ENCODE measurements at regions not wholly inside any gene's neighbourhood (a gene's known extent, or its start where the extent isn't known, plus 50 kb on each side); places are given as distances from the start of the nearest gene placed in this dataset.

GRCh38 chr4:96593422-96593821, 753.5 kb downstream of the PDHA2 start:
- no TSS peak for BruUV-seq (replicated peaks)
- no peaks in the 10 kb centered on the region for H4K20me1 ChIP-seq (replicated peaks; ENCODE audit: control insufficient read depth, extremely low read depth, insufficient read depth, low read length)
- peaks cover 0 to 2% of the 10 kb centered on the region in 2 experiments for H3K27me3 ChIP-seq (ENCODE audit: control insufficient read depth in 2 of 2, insufficient read depth in 2 of 2, low read length in 2 of 2)
- no peak overlapping the region for H3K4me2 ChIP-seq (ENCODE audit: insufficient read depth, low read length)
- DNase-seq (ENCODE audit: low read depth, low spot score) (peak; percentile 39), FAIRE-seq (no peak)
- H3K4me1 ChIP-seq (ENCODE audit: control insufficient read depth, extremely low read depth, insufficient read depth, low read length) = no peaks in the 10 kb centered on the region
- H3K9ac ChIP-seq (replicated peaks; ENCODE audit: extremely low read depth, insufficient read depth, low read length) = no peak overlapping the region
- no peaks in the 10 kb centered on the region for H3K79me2 ChIP-seq (ENCODE audit: control insufficient read depth, insufficient read depth, low read length)
- ChIA-PET CTCF (interaction anchor here (0.5 kb wide), 1 partner anchor 1437 kb away, joined by 3 read pairs; no protein-coding TSS in a partner anchor), POLR2A (no interaction called here)
- intact Hi-C loops (cut with micrococcal nuclease) = no loop called here
- no peak overlapping the region for H3K27ac ChIP-seq (ENCODE audit: insufficient read depth, low read depth, low read length)
- no peak overlapping the region for H3K4me3 ChIP-seq (replicated peaks in 1 of 3; ENCODE audit: insufficient read depth in 1 of 3, low read depth in 1 of 3, low read length in 3 of 3)
- dilution Hi-C loops (cut with MboI; ENCODE audit: extremely low pct_ligation_motif_present, low sequenced_read_pairs) = no loop called here
- no peaks in the 10 kb centered on the region for H3K9me3 ChIP-seq (replicated peaks; ENCODE audit: control insufficient read depth, insufficient read depth, low read length)
- no peak overlapping the region for H2AFZ ChIP-seq (ENCODE audit: low read depth, low read length)
- TF ChIP-seq MYC (IDR thresholded peaks at IDR 0.05; ENCODE audit: low read depth, low read length) (no peak), JUN (IDR thresholded peaks at IDR 0.05; ENCODE audit: borderline replicate concordance, insufficient read depth, insufficient read length, low read depth) (no peak), POLR2A (IDR thresholded peaks at IDR 0.05; ENCODE audit: low read depth, low read length) (no peak), EZH2 (IDR thresholded peaks at IDR 0.05; ENCODE audit: borderline replicate concordance, low read depth, low read length, severe bottlenecking) (no peak), GATA2 (IDR thresholded peaks at IDR 0.05; ENCODE audit: insufficient read depth, insufficient read length, low read depth, low read length) (no peak)
- no peaks in the 10 kb centered on the region for H3K9me1 ChIP-seq (replicated peaks; ENCODE audit: control insufficient read depth, extremely low read depth, insufficient read depth, low read length)
- no peaks in the 10 kb centered on the region for H3K36me3 ChIP-seq (ENCODE audit: control insufficient read depth in 2 of 2, extremely low read depth in 1 of 2, insufficient read depth in 2 of 2, low read length in 2 of 2)

- BruUV-seq (replicated peaks) = no TSS peak
- H3K4me1 ChIP-seq (ENCODE audit: control insufficient read depth, extremely low read depth, insufficient read depth, low read length) = no peaks in the 10 kb centered on the region
- no peaks in the 10 kb centered on the region for H3K9me3 ChIP-seq (replicated peaks; ENCODE audit: control insufficient read depth, insufficient read depth, low read length)
- no peak overlapping the region for H3K4me2 ChIP-seq (ENCODE audit: insufficient read depth, low read length)
- CTCF ChIA-PET = interaction anchor here (0.7 to 1.0 kb wide), 2 partner anchors 14 to 1123 kb away, joined by 3 read pairs; no protein-coding TSS in a partner anchor
- H3K36me3 ChIP-seq (ENCODE audit: control insufficient read depth in 2 of 2, extremely low read depth in 1 of 2, insufficient read depth in 2 of 2, low read length in 2 of 2) = no peaks in the 10 kb centered on the region
- H3K27ac ChIP-seq (ENCODE audit: insufficient read depth, low read depth, low read length) = no peak overlapping the region
- H3K9ac ChIP-seq (replicated peaks; ENCODE audit: extremely low read depth, insufficient read depth, low read length) = no peak overlapping the region
- no peak for FAIRE-seq
- H3K27me3 ChIP-seq (ENCODE audit: control insufficient read depth in 2 of 2, insufficient read depth in 2 of 2, low read length in 2 of 2) = no peaks in the 10 kb centered on the region
- no peaks in the 10 kb centered on the region for H3K79me2 ChIP-seq (ENCODE audit: control insufficient read depth, insufficient read depth, low read length)
- intact Hi-C loops (cut with micrococcal nuclease) (loop anchor here (5.0 kb wide), 1 partner anchor 1861 kb away; no protein-coding TSS in a partner anchor), dilution Hi-C loops (cut with MboI; ENCODE audit: extremely low pct_ligation_motif_present, low sequenced_read_pairs) (no loop called here)
- H3K4me3 ChIP-seq (replicated peaks in 1 of 3; ENCODE audit: insufficient read depth in 1 of 3, low read depth in 1 of 3, low read length in 3 of 3) = no peak overlapping the region
- POLR2A ChIA-PET = no interaction called here
- H2AFZ ChIP-seq (ENCODE audit: low read depth, low read length) = no peak overlapping the region
- no peak for DNase-seq (ENCODE audit: low read depth, low spot score)
- H3K9me1 ChIP-seq (replicated peaks; ENCODE audit: control insufficient read depth, extremely low read depth, insufficient read depth, low read length) = no peaks in the 10 kb centered on the region
- TF ChIP-seq EZH2 (IDR thresholded peaks at IDR 0.05; ENCODE audit: borderline replicate concordance, low read depth, low read length, severe bottlenecking) = no peak
- no peak for TF ChIP-seq MAX (IDR thresholded peaks at IDR 0.05; ENCODE audit: insufficient read depth, insufficient read length)
- TF ChIP-seq POLR2AphosphoS5 (IDR thresholded peaks at IDR 0.05; ENCODE audit: insufficient read depth, low read depth, low read length) = no peak
- no peaks in the 10 kb centered on the region for H4K20me1 ChIP-seq (replicated peaks; ENCODE audit: control insufficient read depth, extremely low read depth, insufficient read depth, low read length)
These were observed 758.6 kb downstream of the PDHA2 start for GRCh38 chr4:96598465-96598864.
